ENCODE measurements at regions not wholly inside any gene's neighbourhood (a gene's known extent, or its start where the extent isn't known, plus 50 kb on each side); places are given as distances from the start of the nearest gene placed in this dataset.
A peak's percentile ranks its signal among the peaks of the same experiment; 100 is the strongest.

- Histone ChIP-seq H3K36me3 (replicated peaks; ENCODE audit: insufficient read depth, low read depth) (no peaks in the 10 kb centered on the region), H2AFZ (no peak overlapping the region), H3K4me2 (no peak overlapping the region), H3K27ac (no peak overlapping the region), H4K20me1 (ENCODE audit: insufficient read depth, poor library complexity, severe bottlenecking) (no peaks in the 10 kb centered on the region), H3K79me2 (no peaks in the 10 kb centered on the region), H3K4me1 (ENCODE audit: insufficient read depth) (no peaks in the 10 kb centered on the region), H3K27me3 (no peaks in the 10 kb centered on the region), H3K4me3 (no peak overlapping the region), H3K9me3 (ENCODE audit: low read depth) (no peaks in the 10 kb centered on the region), H3K9me2 (replicated peaks; ENCODE audit: insufficient read depth) (no peaks in the 10 kb centered on the region)
- 23% methylated on average over 2 of the region's 2 CpGs for WGBS (ENCODE audit: low lambda C conversion rate, missing lambda C conversion rate)
- TF ChIP-seq EZH2 (IDR thresholded peaks at IDR 0.05; ENCODE audit: borderline replicate concordance), result no peak
- TF ChIP-seq, protein P1, sequence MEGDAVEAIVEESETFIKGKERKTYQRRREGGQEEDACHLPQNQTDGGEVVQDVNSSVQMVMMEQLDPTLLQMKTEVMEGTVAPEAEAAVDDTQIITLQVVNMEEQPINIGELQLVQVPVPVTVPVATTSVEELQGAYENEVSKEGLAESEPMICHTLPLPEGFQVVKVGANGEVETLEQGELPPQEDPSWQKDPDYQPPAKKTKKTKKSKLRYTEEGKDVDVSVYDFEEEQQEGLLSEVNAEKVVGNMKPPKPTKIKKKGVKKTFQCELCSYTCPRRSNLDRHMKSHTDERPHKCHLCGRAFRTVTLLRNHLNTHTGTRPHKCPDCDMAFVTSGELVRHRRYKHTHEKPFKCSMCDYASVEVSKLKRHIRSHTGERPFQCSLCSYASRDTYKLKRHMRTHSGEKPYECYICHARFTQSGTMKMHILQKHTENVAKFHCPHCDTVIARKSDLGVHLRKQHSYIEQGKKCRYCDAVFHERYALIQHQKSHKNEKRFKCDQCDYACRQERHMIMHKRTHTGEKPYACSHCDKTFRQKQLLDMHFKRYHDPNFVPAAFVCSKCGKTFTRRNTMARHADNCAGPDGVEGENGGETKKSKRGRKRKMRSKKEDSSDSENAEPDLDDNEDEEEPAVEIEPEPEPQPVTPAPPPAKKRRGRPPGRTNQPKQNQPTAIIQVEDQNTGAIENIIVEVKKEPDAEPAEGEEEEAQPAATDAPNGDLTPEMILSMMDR (IDR thresholded peaks at IDR 0.05; ENCODE audit: poor library complexity), result no peak
- DNase-seq (ENCODE audit: low spot score), result peak; percentile 44
These were observed 665.5 kb downstream of the BCKDHB start for GRCh38 chr6:80771941-80772340.

DNA sequence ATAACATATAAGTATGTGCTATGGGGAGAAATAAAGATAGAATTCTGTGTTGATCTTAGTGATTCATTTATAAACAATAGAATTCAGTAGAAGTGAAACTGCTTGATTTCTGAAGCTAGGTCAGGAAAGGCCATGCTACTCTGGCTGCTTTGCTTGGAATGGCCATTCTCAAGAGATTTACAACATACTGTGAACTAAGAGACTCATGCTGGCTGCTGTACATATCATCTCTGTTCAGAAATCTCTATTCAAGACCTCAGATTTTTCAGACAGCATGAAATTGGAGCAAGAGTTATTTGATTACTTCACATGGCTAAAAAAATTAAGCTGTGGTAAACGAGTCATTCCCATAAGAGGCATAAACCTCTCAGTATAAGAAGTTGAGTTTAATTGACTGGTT is 662.6 kb downstream of the BCKDHB start:
- no peak for DNase-seq (ENCODE audit: low spot score)
- no peak overlapping the region for H3K4me2 ChIP-seq
- 52% methylated on average over 1 of the region's 1 CpG for WGBS (ENCODE audit: low lambda C conversion rate, missing lambda C conversion rate)
- H3K4me3 ChIP-seq, result no peak overlapping the region
- no peaks in the 10 kb centered on the region for H3K4me1 ChIP-seq (ENCODE audit: insufficient read depth)
- no peaks in the 10 kb centered on the region for H3K9me3 ChIP-seq (ENCODE audit: low read depth)
- TF ChIP-seq, protein P1 (IDR thresholded peaks at IDR 0.05; ENCODE audit: poor library complexity), result no peak
- TF ChIP-seq EZH2 (IDR thresholded peaks at IDR 0.05; ENCODE audit: borderline replicate concordance) (no peak), EZH2phosphoT487 (IDR thresholded peaks at IDR 0.05; ENCODE audit: low read depth, severe bottlenecking, unreplicated experiment) (no peak)
- H4K20me1 ChIP-seq (ENCODE audit: insufficient read depth, poor library complexity, severe bottlenecking), result no peaks in the 10 kb centered on the region
- no peaks in the 10 kb centered on the region for H3K9me2 ChIP-seq (replicated peaks; ENCODE audit: insufficient read depth)
- no peaks in the 10 kb centered on the region for H3K36me3 ChIP-seq (replicated peaks; ENCODE audit: insufficient read depth, low read depth)
- no peak overlapping the region for H3K27ac ChIP-seq
- no peak overlapping the region for H2AFZ ChIP-seq
- H3K27me3 ChIP-seq, result no peaks in the 10 kb centered on the region
- H3K79me2 ChIP-seq, result no peaks in the 10 kb centered on the region

- H2AFZ ChIP-seq, result no peak overlapping the region
- no peak for DNase-seq (ENCODE audit: low spot score)
- WGBS (ENCODE audit: low lambda C conversion rate, missing lambda C conversion rate), result 82% methylated on average over 2 of the region's 2 CpGs
These were observed 661.3 kb downstream of the BCKDHB start for GRCh38 chr6:80767808-80768207.

More at GRCh38 chr6:80767808-80768207, 661.3 kb downstream of the BCKDHB start:
- H3K27ac ChIP-seq, result no peak overlapping the region
- H3K79me2 ChIP-seq, result no peaks in the 10 kb centered on the region
- H3K4me3 ChIP-seq, result no peak overlapping the region
- no peaks in the 10 kb centered on the region for H3K4me1 ChIP-seq (ENCODE audit: insufficient read depth)
- H3K36me3 ChIP-seq (replicated peaks; ENCODE audit: insufficient read depth, low read depth), result no peaks in the 10 kb centered on the region
- H3K27me3 ChIP-seq, result no peaks in the 10 kb centered on the region
- no peaks in the 10 kb centered on the region for H4K20me1 ChIP-seq (ENCODE audit: insufficient read depth, poor library complexity, severe bottlenecking)
- no peak overlapping the region for H3K4me2 ChIP-seq
- H3K9me2 ChIP-seq (replicated peaks; ENCODE audit: insufficient read depth), result no peaks in the 10 kb centered on the region
- H3K9me3 ChIP-seq (ENCODE audit: low read depth), result no peaks in the 10 kb centered on the region
- TF ChIP-seq, protein P1 (IDR thresholded peaks at IDR 0.05; ENCODE audit: poor library complexity), result no peak
- TF ChIP-seq EZH2 (IDR thresholded peaks at IDR 0.05; ENCODE audit: borderline replicate concordance) (no peak), EZH2phosphoT487 (IDR thresholded peaks at IDR 0.05; ENCODE audit: low read depth, severe bottlenecking, unreplicated experiment) (no peak)

Measured in hepatocyte (in vitro differentiated cells).